HG02943 (cell line): ENCODE measurements at regions not wholly inside any gene's neighbourhood (a gene's known extent, or its start where the extent isn't known, plus 50 kb on each side); places are given as distances from the start of the nearest gene placed in this dataset.
"Not testable (repeated sequence)": the region's sequence is repeated elsewhere in the genome, so short reads cannot be mapped to it uniquely, and the experiment has no call there.

ENCODE experiments used
- ATAC-seq: cut with Tn5 transposase; IDR thresholded peaks from one replicate; pipeline ENCODE4 v1.9.1; 2021; ENCODE audit warnings: mild to moderate bottlenecking, low read depth, moderate library complexity; ENCODE audit not compliant: unreplicated experiment

DNA sequence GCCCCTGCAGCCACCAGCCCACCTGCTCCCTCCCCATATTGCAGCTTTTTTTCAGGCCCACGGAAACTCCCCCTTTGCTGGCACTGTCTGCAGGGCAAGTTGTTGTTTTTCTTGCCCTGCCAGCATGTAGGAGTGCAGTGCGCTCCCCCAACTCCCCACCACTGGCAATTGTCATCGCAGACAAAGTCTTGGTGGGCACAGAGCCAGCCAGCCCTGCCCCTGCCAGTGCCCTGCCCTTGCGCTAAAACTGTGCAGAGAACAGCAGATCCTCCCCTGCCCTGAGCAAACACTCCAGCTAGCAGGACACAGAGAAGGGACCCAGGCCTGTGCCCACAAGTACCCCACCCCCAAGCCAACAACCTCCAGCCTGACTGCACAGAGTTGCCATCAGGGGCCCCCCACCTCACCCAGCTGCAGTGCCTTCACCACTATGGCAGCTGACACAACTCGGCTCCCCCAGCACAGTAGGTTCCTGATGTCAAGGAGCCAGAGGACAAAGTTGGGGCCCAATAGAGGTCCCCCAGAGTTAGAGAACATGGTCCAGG is 158.1 kb upstream of the ARHGAP42 start:
- ATAC-seq = no peak

DNA sequence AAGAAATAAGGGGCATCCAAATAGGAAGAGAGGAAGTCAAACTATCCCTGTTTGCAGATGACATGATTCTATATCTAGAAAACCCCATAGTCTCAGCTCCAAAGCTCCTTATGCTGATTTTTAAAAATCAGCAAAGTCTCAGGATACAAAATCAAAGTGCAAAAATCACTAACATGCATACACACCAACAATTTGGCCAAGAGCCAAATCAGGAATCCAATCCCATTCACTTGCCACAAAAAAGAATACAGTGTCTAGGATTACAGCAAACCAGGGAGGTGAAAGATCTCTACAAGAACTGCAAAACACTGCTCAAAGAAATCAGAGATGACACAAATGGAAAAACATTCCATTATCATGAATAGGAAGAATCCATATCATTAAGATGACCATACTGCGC is 155.8 kb upstream of the ARHGAP42 start:
- not testable (repeated sequence) for ATAC-seq

DNA sequence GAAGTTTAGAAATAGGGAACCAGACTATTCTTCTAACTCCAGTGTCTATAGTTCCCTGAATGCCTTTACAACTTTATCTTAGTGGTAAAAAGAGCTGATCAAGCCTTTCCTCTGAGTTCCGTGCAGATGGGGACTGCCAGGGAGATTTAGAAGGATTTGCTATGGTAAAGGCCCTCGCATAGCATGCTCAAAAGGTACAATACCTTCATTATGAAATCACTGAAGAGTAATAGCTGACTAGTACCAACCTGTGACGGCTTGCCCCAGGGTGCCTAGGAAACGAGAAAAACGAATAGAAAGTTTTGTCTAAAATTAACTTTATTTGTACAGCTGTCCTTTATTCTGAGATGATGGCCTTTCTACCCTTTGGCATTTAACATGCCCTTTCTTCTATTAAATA is 150.1 kb upstream of the ARHGAP42 start:
- no peak for ATAC-seq

DNA sequence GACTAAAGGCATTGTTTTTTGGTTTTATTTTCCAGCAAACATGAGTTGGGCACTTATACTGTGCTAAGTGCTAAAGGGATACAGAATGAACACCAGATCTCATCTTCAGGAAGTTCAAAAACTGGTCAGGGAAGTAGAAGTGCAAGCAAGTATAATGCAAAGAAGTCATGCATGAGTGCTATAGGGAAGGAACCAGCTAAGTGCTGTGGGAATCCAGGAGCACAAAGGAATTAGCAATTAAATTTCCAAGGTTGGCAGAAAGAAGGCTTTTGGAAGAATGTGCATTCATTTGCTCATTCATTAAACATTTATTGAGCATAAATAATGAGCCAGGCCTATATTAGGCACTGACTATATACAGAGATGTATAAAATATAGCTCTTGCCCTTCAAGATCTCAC is 143.7 kb upstream of the ARHGAP42 start:
- no peak for ATAC-seq

DNA sequence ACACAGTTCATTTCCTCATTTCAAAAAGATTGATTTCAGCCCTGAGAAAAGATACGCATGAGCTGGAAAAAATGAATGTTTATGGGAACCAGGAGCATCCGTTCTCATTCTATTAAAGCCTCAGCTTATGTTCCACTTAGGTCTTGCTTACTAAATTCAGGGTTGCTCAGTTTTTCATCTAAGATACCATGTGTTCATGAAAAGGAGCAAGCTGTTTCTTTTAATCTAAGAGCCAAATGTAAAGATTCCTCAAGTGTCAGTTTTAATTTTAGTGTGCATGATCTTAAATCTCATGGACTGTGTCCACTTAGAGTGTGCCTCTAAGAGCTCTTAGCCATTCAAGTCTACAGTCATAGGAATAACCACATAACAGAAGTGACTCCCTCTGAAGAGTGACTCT is 141.5 kb upstream of the ARHGAP42 start:
- no peak for ATAC-seq

DNA sequence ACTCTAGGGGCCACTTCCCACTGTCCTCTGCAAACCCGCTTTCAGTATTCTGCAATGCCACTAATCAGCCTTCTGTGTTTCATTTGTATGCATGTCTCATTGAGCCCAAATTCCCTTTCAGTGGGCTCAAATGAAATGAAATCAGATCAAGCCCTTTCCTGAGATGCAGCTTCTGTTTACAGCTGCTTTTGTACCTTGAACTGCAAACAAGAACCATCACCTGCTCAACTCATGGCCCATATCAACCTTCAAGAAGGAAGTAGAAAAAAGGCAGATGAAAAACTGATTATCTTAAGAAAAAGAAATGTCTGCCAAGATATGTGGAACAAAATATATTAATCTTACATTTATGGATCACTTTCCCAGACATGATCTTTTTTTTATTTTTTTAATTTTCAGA is 141.1 kb upstream of the ARHGAP42 start:
- ATAC-seq = no peak

DNA sequence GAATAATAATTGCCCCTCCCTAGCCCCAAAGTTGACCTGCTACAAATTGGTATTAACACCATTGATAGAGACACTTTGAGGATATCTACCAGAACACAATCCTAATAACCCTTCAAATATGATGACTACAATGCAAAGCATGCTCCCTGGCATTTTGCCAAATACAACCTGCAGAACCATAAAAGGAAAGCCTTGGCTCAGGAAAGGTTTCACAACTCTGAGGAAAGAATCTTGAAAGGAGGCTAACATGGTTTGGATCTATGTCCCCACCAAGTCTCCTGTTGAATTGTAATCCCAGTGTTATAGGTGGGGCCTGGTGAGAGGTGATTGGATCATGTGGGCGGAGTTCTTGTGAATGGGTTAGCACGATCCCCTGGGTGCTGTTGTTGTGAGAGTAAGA is 140.4 kb upstream of the ARHGAP42 start:
- no peak for ATAC-seq

DNA sequence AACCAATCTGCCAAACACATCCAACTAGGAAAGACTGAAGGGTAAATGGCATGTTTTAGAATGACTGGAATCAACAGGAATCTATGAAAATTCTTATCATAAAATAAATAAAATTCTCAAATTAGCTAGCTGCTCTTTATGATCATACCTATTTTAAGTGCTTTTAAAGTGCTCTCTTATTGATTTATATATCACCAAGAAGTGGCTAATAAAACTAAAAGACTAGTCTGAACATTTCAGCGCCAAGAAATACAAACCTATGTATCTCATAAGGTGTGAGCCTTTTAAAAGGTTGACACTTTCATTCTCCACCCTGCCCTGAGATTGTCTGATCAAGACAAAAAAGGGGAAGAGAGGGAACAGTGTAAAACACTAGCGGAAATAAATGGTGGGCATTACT is 136.8 kb upstream of the ARHGAP42 start:
- ATAC-seq = no peak

DNA sequence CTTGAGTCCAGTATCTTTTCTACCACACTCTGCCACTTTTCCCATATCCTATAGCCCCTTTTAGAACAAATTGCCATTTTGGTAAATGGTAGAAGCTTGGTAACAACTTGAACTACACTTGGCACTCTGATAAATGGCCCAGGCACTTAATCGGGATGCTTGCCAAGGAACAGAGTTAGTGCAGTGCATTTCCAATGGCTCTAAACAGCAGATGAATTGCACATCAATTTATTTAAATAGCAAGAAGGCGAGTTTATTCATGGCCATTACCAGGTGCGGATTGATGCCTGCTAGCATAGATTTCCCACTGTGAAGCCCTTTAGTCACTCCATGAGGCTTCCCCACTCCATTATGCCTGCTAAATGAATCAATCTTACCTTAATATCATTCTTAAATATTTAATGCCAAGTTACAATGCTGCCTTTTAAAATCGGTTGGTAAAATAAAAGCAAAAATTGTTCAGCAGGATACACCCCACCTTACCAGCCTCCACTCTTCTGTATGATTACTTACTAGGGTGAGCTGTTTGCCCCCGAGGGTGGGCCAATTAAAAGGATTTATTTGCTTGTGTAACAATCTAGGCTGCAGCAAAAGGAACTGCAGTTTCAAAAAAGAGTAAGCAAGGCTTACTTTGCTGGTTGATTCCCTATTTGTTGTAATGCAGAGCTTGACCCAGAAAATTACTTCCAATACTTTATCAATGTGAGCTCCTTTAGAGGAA is 136.0 kb upstream of the ARHGAP42 start:
- no peak for ATAC-seq

DNA sequence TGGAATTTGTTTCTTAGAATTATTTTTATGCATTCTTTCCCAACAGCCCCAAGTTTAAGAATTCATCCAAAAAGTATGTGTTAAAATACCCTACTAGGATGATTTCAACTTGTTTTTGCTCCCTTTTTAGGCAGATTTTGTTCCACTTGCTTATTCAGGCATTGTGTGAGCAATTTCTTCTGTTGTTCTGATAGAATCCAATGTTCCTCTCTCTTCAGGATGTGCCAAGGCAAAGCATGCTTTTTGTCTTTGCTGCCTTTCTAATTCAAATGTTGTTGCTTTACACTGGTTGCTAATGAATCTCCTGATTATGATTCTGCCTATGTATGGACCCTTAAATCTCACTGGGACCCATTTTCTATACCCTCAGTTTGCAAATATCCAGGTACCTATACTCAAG is 131.2 kb upstream of the ARHGAP42 start:
- ATAC-seq = no peak

DNA sequence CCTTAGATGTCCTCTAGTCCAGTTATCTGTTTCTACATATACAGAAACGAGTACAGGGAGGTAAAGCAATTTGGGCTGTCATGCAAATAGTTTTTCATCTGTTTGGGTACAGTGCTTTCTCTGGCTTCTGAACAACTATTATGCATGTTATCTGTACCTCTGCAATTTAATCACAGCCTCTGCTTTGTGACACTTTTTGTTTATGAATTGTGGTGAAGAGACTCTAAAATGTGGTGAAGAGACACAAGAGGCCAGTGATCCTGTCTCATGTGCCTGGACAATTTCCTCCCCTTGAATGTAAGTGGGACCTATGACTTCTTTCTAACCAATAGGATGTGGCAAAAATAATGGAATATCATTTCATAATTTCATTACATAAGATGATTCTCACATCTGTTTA is 130.3 kb upstream of the ARHGAP42 start:
- ATAC-seq = no peak

DNA sequence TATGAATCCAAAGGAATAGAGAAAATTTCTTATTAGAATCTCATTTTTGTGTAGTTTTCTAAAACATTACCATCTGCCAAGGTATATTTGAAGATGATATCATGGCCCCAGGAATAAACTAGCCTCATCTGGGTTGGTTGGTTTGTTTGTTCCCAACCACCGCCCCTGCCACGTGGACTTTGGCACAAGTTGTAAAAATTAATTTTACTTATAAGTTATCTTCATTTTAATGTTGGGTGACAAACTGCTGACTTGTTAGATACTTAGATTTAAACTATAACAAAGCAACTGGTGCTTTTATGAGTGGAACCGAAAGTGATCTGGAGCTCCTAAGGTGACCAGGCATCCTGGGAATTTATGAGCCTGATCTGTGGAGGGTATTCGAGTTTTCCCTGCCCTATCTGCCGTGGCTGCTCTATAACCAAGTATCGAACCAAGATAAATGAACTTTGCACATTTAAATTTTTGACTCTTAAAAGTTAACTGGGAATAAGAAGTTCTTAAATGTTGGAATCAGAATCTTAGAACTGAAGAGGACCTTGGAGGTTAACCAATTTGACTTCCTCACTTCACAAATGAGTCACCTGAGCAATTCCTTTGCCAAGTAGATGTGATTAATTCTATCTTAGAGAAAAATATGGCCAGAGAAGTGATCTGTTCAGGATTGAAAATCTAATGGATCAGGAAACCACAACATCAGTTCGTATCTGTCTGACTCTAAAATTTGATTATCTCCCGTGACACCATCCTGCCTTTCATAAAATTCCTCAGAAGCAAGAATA is 129.1 kb upstream of the ARHGAP42 start:
- no peak for ATAC-seq

DNA sequence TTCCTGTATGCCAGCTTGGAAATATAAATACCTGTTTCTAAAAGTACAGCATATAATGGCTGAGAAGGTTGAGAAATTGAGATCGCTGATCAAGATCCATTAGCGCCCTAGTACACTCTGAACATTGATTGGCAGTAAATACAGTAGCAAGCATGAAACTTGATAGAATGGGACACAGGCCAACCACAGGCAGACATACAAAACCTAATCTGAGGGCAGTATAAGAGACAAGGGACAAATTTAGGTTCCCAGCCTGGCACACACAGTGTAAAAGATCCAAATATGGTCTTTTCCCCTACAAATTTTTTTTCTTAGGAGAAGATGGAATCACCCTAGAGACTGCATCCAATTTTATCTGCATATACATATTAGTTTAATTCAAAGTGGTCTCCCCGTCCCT is 126.5 kb upstream of the ARHGAP42 start:
- no peak for ATAC-seq

DNA sequence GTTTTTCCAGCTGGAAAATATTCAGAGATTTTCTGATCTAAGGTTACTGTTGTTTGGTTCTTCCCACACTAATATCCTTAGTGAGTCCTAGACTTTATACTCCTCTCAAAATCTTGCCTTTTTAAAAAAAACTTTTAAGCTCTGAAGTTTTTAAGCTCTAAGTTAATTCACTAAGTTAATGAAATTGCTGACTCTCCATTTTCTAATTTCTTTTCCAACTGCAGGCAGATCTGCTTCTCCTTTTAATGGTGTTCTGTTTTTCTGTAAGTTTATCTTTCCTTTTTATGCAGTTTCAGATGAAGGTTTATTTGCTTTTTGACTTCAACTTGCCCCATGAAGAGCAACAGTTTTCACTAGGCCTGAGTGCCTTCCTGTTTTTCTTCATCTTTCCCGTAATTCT is 125.8 kb upstream of the ARHGAP42 start:
- no peak for ATAC-seq

DNA sequence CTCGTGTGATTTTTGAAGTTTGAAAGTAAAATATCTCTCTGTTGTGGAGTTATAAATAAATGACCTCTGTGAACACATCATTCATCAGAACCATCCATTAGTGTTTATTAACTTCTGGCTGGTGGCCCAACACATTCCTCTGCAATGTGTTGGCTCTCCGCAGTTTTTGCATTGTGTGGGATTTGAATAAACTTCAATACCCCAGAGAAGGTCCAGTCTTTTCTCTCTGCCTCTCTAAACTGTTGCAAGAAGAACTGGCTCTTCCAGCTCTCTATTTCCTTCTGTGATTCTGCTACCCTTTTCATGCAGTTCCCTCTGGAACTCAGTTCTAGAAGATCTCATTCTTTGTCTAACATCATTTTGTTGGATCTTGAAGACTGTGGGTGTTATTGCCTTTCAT is 125.0 kb upstream of the ARHGAP42 start:
- ATAC-seq = no peak

DNA sequence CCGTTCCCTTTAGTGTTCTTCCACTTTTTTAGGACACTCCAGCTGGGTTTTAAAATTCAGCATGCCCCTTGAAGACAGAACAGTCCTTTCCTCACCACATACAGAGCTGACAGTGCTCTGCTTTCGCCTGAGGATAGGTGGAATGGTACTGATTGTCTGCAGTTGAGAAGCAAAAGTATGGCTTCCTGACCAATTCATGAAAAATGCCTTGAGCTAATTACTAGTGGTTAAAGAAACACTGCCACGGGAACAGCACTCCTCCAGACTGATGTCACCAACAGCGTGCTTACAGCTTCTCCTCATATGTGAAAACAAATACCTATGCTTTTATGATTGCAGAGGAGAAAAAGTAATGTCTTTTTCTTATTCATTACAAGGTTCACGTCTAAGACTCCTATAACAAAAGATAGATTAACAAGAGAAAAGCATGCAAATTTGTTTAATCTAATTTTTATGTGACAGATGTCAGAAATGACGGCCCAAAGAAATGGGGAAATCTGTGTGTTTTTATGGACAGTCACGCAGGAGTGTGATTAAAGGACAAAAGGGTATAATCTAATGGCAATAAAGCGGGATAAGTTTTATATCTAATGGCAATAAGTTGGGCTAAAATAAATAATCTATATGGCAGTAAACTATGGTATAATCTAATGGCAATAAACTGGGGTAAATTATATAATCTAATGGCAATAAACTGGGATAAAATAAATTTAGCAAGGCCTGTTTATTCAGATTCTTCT is 123.4 kb upstream of the ARHGAP42 start:
- ATAC-seq = no peak

DNA sequence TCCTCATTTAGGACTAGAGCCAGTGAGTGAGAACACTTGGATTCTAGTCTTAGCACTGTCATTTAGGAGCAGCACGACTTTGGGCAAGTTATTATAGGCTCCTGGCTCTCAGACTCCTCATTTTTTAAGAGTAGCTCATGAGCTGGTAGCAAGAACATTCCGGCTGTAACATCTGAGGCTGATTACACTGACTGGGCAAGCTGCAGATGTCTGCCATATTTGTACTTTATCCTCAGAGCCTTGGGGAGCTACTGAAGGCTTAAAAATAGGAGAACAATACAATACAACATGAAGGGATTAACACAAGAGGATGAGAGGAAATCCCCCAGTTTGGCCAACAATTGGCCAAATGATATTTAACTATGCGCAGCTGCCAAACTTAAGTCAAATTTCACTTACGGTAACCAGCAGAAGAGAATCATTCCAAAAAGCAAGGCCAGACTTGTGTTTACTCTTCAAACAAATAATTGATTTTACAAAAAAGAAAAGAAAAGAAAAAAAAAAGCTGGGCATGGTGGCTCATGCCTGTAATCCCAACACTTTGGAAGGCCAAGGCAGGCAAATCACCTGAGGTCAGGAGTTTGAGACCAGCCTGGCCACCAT is 113.1 kb upstream of the ARHGAP42 start:
- no peak for ATAC-seq

DNA sequence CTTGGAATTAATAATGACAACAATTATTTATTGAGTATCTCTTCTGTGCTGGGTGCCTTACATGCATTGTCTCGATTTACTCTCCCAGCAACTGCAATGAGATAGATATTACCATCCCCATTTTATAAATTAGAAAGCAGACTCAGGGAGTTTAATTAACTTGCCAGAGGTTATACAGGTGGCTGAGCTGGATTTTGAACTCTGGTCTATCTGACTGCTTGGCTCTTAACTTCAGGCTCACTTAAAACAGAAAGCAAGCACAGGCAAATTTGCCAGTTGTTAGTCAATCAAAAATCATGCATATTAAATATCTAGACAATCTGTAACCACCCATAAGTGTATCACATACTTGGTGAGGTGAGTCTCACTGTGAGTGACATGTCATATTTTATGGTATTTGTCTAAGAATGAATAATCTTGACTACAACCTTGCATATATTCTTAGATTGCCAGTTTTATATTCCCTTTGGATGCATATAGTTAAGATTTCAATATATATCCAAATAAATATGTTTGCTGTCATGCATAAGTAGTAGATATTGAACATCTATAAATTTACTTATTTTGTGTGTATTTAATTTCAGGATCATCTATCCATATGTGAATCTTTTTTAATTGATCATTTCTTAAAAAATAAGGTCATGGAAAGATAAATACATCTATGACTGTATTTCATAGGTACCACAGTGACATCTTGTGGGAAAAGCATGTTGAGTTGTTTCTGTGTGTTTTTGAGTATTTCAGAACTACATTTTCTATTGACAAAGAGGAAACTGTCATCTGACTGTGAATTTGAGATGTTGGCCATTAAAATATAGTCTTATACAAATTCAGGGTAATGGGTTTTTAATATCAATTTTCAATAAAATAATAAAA is 112.0 kb upstream of the ARHGAP42 start:
- ATAC-seq = no peak

DNA sequence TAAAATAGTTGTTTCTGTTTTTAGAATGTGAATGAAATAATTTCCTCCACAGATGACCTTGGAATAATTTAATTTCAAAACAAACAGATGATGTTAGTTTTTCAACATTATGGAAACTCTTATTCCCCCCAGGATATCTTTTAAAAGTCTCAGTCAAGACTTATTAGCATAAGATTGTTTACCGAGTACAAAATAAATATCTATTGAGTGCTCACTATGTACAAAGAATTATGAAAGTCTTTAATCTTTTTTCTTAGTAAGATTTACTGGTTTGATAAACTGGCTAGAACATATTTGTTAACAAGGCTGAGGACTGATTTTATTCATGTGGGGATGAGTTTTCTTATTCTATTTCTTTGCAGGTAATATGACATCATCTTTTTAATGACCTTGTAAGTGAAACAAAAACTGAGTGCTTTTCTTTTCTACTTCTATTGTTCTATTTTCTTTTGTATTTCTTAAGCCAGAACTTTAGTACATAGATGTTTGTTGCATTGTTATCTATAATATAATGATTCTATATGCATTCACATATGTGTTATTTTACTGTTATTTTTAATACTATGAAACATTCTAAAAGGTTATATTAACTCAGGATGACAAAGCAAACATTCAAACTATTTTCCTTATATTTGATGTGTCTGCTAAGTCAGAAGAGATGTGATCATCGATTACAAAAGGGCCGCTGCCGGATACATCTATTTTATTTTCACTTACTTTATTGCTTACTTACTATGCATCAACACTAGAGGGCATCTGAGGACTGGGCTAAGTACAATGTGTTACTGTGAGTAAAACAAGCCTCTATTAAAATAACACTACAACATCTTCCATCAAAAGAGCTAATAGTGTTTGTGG is 111.0 kb upstream of the ARHGAP42 start:
- peak; percentile 67 for ATAC-seq
